Upper lobe of left lung (tissue), 6 donors: ENCODE measurements at regions not wholly inside any gene's neighbourhood (a gene's known extent, or its start where the extent isn't known, plus 50 kb on each side); places are given as distances from the start of the nearest gene placed in this dataset.

Source experiments
- ATAC-seq, 2 donors: fragments of 200-7000 bp; cut with Tn5 transposase; one replicate each; pipeline ENCODE4 v1.9.1; 2022; ENCODE audit warnings: mild to moderate bottlenecking in 2 of 2, moderate library complexity in 2 of 2; ENCODE audit not compliant: low FRiP score in 2 of 2
- DNase-seq, 2 donors: peaks; one replicate each; pipeline ENCODE4 v3.0.0-alpha.2; 2019 to 2020
- H3K27ac ChIP-seq, 4 donors: fragments of 200-600 bp; sonication (generic); one replicate each; pipeline ENCODE4 v1.5.1; 2016 to 2019
- H3K27me3 ChIP-seq, 4 donors: fragments of 200-600 bp; sonication (generic); one replicate each; pipeline ENCODE4 v1.5.1; 2017 to 2019
- H3K36me3 ChIP-seq, 4 donors: fragments of 200-600 bp; sonication (generic); one replicate each; pipeline ENCODE4 v1.5.1; 2016 to 2019
- H3K4me1 ChIP-seq, 4 donors: fragments of 200-600 bp; sonication (generic); one replicate each; pipeline ENCODE4 v1.5.1; 2018 to 2019
- H3K4me3 ChIP-seq, 4 donors: fragments of 200-600 bp; sonication (generic); one replicate each; pipeline ENCODE4 v1.5.1; 2017 to 2019; ENCODE audit warnings: mild to moderate bottlenecking in 2 of 4, moderate library complexity in 1 of 4
- H3K9me3 ChIP-seq, 4 donors: fragments of 200-600 bp; sonication (generic); one replicate each; pipeline ENCODE4 v1.5.1; 2018 to 2019
- EP300 ChIP-seq, 4 donors: sonication (generic); formaldehyde crosslinking; IDR thresholded peaks; one replicate each; pipeline ENCODE4 v1.5.1; 2017; ENCODE audit warnings: antibody characterized with exemption in 4 of 4, control low read depth in 2 of 4
- POLR2A ChIP-seq, 4 donors: fragments of 450-650 bp; IDR thresholded peaks; one replicate each; pipeline ENCODE4 v1.5.1; 2016 to 2017; ENCODE audit warnings: antibody characterized with exemption in 4 of 4, mild to moderate bottlenecking in 2 of 4
- POLR2AphosphoS5 ChIP-seq, 2 donors: sonication (generic); formaldehyde crosslinking; IDR thresholded peaks; one replicate each; pipeline ENCODE4 v1.5.1; 2017; ENCODE audit warnings: antibody characterized with exemption in 2 of 2
- WGBS, 2 donors: methylation state at CpG; one replicate each; pipeline ENCODE4 v1.1.5; 2017 to 2018; 5-methylcytosine and 5-hydroxymethylcytosine counted together
- TF ChIP-seq, protein P1 (sequence below), 6 experiments: fragments of 450-650 bp in 4 of 6; fragments of 200-600 bp in 2 of 6; sonication (generic) in 2 of 6; IDR thresholded peaks; one replicate each; pipeline ENCODE4 v1.5.1; 2016 to 2019; ENCODE audit warnings: antibody characterized with exemption in 6 of 6
- donor health status: DM: no; HTN: no; CAD: no; lungs with moderate emphysema.
- donor health status: DM: no; HTN: yes; CAD: no; lungs with severe emphysema.

DNA sequence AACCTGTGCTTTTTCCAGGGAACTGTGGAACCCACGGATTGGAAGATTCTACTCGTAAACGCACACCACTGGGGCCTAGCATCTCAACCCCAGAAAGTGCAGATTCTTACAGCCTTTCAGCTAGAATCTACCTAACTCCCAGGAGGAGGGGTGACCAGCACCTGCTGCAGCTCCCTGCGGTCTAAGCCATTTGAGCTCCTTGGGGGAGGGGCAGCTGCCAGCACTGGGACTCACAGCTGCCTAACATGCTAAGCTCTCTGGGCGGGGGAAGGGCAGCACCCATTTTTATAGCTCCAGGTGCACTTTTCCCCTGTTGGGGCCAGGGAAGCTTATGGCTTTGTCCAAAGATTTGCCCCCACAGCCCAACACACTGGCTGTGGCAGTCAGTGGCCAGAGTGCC is 595.7 kb upstream of the EPHA5 start:
- ATAC-seq: no peak

DNA sequence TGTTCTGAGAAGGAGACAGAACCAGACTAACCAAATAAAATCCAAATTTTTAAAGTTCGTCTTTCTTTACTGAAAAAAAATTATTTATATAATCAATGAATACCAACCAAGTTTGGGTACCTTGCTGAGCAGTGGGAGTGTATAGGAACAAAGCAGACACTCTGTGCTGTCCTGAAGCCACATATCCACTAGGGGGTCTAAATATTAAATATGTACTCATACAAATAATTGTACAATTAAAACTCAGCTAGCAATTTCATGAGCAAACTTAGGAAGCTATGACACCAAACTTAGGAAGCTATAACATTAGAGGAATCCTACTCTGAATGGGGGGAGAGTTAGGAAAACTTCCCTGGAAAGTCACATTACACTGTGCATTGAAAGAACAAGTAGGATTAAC is 582.0 kb upstream of the EPHA5 start:
- DNase-seq (no peak), ATAC-seq (no peak)
- Histone ChIP-seq H3K9me3 (no peaks in the 10 kb centered on the region), H3K36me3 (no peaks in the 10 kb centered on the region), H3K27ac (no peak overlapping the region), H3K27me3 (no peaks in the 10 kb centered on the region), H3K4me1 (no peaks in the 10 kb centered on the region), H3K4me3 (no peak overlapping the region)
- WGBS, 2 donors: 79 to 91% methylated on average over 1 of the region's 1 CpG
- TF ChIP-seq, protein P1, sequence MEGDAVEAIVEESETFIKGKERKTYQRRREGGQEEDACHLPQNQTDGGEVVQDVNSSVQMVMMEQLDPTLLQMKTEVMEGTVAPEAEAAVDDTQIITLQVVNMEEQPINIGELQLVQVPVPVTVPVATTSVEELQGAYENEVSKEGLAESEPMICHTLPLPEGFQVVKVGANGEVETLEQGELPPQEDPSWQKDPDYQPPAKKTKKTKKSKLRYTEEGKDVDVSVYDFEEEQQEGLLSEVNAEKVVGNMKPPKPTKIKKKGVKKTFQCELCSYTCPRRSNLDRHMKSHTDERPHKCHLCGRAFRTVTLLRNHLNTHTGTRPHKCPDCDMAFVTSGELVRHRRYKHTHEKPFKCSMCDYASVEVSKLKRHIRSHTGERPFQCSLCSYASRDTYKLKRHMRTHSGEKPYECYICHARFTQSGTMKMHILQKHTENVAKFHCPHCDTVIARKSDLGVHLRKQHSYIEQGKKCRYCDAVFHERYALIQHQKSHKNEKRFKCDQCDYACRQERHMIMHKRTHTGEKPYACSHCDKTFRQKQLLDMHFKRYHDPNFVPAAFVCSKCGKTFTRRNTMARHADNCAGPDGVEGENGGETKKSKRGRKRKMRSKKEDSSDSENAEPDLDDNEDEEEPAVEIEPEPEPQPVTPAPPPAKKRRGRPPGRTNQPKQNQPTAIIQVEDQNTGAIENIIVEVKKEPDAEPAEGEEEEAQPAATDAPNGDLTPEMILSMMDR (IDR thresholded peaks at IDR 0.05): no peak
- TF ChIP-seq EP300 (IDR thresholded peaks at IDR 0.05): no peak
- TF ChIP-seq POLR2AphosphoS5 (IDR thresholded peaks at IDR 0.05): no peak
- no peak for TF ChIP-seq POLR2A (IDR thresholded peaks at IDR 0.05)

More for the DNA sequence above, 595.7 kb upstream of the EPHA5 start:
- Histone ChIP-seq H3K9me3 (no peaks in the 10 kb centered on the region), H3K4me3 (no peak overlapping the region), H3K36me3 (no peaks in the 10 kb centered on the region), H3K27me3 (no peaks in the 10 kb centered on the region), H3K27ac (no peak overlapping the region), H3K4me1 (no peaks in the 10 kb centered on the region)
- no peak for TF ChIP-seq POLR2AphosphoS5 (IDR thresholded peaks at IDR 0.05)
- TF ChIP-seq EP300 (IDR thresholded peaks at IDR 0.05): no peak
- DNase-seq: no peak
- 78 to 93% methylated on average over 3 to 5 of the region's 5 CpGs for WGBS, 2 donors

DNA sequence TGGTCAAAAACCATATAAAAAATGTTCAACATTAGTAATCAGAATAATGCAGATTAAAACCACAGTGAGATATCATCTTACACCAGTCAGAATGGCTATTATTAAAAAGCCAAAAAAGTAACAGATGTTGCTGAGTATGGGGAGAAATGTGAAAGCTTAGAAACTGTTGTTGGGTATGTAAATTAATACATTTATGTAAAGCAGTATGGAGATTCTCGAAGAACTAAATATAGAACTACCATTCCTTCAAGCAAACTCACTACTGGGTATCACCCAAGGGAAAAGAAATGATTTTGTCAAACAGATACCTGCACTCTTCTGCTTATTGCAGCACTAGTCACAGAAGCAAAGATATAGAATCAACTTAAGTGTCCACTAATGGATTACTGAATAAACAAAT is 576.4 kb upstream of the EPHA5 start:
- H3K4me3 ChIP-seq: no peak overlapping the region
- no peaks in the 10 kb centered on the region for H3K4me1 ChIP-seq
- no peaks in the 10 kb centered on the region for H3K36me3 ChIP-seq
- no peak overlapping the region for H3K27ac ChIP-seq
- no peak for ATAC-seq
- TF ChIP-seq EP300 (IDR thresholded peaks at IDR 0.05) (no peak), POLR2AphosphoS5 (IDR thresholded peaks at IDR 0.05) (no peak), POLR2A (IDR thresholded peaks at IDR 0.05) (no peak)
- TF ChIP-seq, protein P1 (IDR thresholded peaks at IDR 0.05): no peak
- DNase-seq: no peak
- H3K9me3 ChIP-seq: no peaks in the 10 kb centered on the region
- no peaks in the 10 kb centered on the region for H3K27me3 ChIP-seq
- 0% methylated on average over 1 of the region's 1 CpG for WGBS, 2 donors

DNA sequence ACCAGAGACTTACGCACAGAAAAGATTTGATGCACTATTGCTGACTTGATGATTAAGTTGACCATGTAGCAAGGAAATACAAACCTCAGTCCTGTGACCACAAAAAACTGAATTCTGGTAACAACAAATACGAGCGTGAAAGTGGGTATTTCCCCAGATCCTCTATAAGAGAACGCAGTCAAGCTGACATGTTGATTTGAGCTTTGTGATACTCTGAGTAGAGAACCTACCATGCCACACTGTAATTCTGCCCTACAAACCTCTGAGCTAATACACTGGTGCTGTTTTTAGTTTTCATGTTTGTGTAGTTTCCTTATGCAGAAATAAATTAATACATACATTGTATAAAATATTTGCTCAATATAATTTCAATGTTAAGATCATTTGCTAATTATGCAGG is 565.6 kb upstream of the EPHA5 start:
- no peak for TF ChIP-seq EP300 (IDR thresholded peaks at IDR 0.05)
- no peak for TF ChIP-seq POLR2A (IDR thresholded peaks at IDR 0.05)
- TF ChIP-seq, protein P1 (IDR thresholded peaks at IDR 0.05): no peak
- TF ChIP-seq POLR2AphosphoS5 (IDR thresholded peaks at IDR 0.05): no peak
- no peaks in the 10 kb centered on the region for H3K9me3 ChIP-seq
- H3K27me3 ChIP-seq: no peaks in the 10 kb centered on the region
- ATAC-seq (no peak), DNase-seq (no peak)
- no peaks in the 10 kb centered on the region for H3K4me1 ChIP-seq
- H3K4me3 ChIP-seq: no peak overlapping the region
- 77 to 88% methylated on average over 4 of the region's 4 CpGs for WGBS, 2 donors
- no peak overlapping the region for H3K27ac ChIP-seq
- H3K36me3 ChIP-seq: no peaks in the 10 kb centered on the region

DNA sequence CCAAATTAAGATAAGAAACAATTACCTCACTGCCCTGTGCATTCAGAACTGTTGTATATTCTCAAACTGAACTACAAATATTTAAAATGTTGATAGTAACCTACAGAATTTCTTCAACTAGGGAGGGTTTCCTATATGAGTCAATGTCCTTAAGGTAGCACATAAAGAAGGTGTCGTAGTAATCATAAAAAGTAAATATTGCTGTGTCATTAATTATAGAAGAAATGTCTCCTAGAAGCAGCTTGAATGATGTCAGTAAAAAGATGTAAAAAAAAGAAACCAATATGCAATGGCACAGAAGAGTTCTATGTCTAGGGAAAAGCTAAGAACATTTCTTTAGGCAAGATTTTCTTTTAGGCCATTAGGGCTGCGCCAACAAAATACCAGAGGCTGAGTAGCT is 559.6 kb upstream of the EPHA5 start:
- Histone ChIP-seq H3K4me1 (no peaks in the 10 kb centered on the region), H3K9me3 (no peaks in the 10 kb centered on the region), H3K4me3 (no peak overlapping the region), H3K36me3 (no peaks in the 10 kb centered on the region), H3K27me3 (no peaks in the 10 kb centered on the region), H3K27ac (no peak overlapping the region)
- 79 to 80% methylated on average over 2 of the region's 2 CpGs for WGBS, 2 donors
- ATAC-seq (no peak), DNase-seq (no peak)
- no peak for TF ChIP-seq POLR2AphosphoS5 (IDR thresholded peaks at IDR 0.05)
- TF ChIP-seq, protein P1 (IDR thresholded peaks at IDR 0.05): no peak
- TF ChIP-seq POLR2A (IDR thresholded peaks at IDR 0.05): no peak
- TF ChIP-seq EP300 (IDR thresholded peaks at IDR 0.05): no peak
